ENCODE measurements at regions not wholly inside any gene's neighbourhood (a gene's known extent, or its start where the extent isn't known, plus 50 kb on each side); places are given as distances from the start of the nearest gene placed in this dataset.
"Not testable (repeated sequence)": the region's sequence is repeated elsewhere in the genome, so short reads cannot be mapped to it uniquely, and the experiment has no call there.

- no peak for DNase-seq
These were observed 413.0 kb upstream of the TBL1XR1 start for GRCh38 chr3:177610262-177610661.

DNA sequence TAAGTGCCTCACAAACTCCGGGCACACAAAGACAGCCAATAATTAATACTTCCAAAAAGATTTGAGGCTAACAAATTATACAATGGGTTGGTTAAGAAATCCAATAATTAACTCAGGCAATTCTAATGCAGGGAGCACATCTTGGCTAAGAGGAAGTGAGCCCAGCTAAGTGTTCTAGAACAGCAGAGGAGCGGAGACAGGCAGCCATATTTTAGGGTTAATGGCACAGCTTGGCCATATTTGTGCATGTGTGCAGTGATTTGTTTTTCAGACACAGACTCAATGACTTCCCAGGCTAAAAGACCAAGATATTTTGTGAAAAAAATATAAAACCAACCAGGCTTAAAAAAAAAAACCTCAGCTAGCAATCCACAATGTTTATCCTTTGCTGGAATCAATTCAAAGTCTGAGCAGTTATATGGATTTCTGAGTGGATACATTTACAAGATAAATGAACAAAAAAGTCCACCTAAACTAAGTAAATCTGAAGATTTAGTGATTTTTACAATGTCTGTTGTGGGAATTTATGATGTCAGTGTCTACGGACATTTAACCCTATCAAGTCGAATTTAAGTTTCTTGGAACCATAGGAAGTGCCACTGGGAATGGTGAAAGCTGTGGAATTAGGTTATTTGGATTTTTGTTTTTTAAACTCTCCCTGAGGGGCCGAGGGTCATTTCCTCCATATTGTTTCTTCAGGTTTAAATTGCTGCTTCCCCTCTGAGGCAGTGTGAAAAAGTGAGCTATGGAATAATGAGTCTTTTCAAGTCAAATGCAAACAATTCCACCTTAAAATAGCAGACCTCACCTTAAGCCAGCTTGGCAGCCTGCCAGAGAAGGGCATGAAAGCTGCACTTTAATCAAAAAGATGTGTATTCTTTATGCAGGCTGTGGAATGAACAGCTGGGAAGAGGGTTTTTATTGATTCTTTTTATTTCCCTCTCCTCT lies 413.7 kb upstream of the TBL1XR1 start:
- DNase-seq = peak; percentile 19

DNA sequence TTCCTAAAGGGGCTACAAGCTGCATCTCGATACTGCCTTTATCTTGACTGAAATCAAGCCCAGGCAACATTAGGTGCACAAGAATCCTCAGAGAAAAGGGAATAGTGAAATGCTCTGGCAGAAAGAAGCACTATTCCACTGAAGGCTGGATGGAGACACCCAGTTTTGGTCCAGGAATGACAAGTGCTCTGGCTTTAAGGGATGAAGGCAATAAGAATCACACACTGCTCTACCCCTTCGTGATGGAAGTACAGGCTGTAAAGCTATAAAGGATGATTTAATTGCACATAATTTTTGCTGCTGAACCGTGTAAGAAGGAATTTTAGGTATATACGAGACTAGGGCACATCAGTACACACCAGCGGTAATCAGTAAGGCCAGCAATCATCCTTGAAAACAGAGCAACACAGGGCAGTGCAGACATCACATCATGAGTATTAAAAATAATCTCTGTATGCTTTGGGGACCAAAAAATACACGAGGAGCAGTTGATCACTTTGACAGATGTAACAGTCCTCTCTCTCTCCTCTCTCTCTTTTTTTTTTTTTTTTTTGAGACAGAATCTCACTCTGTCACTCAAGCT lies 414.6 kb upstream of the TBL1XR1 start:
- no peak for DNase-seq

DNA sequence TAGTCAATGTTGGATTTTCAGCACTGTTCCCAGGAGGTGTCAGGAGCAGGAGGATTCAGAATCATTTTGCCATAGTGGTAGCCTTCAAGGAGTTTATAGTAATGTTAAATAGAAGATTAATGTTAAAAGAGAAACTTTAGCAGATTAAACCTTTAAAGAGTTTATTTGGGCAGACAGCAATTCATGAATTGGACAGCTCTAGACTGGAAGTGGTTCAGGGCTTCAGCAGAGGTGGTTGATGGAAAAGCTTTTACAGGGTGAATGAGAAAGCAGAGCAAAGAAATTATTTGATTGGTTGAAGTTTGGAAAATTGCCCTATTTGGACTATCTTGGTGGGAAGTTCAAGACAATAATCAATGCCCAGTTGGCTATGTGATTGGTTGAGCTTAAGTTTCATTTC lies 416.6 kb upstream of the TBL1XR1 start:
- DNase-seq = no peak

DNA sequence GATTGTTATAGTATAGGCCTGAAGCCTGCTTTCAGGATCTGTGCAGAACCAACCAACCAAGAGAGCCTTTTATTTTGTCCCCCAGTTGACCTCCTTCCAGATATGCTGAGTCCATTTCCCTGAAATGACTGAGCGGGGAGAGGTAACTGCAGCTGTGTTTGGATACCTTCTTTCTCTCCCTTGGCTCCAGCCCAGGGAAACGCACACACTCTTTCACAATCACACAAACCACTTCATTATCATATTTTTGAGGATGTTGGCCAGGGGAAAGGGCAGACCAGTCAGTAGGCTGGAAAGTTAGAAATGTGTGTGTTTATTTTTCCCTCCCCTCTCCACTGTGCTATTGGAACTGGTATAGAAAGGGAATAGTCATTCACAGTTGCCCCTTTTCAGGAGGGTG lies 417.7 kb upstream of the TBL1XR1 start:
- DNase-seq = no peak

GRCh38 chr3:177618873-177619733 lies 421.8 kb upstream of the TBL1XR1 start:
- DNase-seq = no peak

DNA sequence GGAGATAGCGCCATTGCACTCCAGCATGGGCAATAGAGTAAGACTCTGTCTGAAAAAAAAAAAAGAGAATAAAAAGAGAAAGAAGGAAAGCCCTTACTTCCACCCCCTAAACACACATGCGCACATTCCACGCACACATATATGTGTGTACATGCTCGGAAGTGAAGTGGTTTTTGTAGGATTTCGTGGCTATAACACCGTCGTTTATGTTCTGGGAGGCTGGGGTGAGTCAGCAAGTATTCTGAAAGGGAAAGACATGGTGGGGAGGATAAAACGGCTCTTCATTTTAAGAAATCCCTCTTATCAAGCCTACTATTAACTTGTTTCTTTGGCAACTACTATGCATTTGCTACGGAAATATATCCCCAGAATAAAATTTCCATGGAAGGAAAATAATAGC lies 422.8 kb upstream of the TBL1XR1 start:
- no peak for DNase-seq

GRCh38 chr3:177622520-177622919 lies 425.2 kb upstream of the TBL1XR1 start:
- DNase-seq = no peak

- DNase-seq = no peak
These were observed 425.8 kb upstream of the TBL1XR1 start for GRCh38 chr3:177622982-177623617.

DNA sequence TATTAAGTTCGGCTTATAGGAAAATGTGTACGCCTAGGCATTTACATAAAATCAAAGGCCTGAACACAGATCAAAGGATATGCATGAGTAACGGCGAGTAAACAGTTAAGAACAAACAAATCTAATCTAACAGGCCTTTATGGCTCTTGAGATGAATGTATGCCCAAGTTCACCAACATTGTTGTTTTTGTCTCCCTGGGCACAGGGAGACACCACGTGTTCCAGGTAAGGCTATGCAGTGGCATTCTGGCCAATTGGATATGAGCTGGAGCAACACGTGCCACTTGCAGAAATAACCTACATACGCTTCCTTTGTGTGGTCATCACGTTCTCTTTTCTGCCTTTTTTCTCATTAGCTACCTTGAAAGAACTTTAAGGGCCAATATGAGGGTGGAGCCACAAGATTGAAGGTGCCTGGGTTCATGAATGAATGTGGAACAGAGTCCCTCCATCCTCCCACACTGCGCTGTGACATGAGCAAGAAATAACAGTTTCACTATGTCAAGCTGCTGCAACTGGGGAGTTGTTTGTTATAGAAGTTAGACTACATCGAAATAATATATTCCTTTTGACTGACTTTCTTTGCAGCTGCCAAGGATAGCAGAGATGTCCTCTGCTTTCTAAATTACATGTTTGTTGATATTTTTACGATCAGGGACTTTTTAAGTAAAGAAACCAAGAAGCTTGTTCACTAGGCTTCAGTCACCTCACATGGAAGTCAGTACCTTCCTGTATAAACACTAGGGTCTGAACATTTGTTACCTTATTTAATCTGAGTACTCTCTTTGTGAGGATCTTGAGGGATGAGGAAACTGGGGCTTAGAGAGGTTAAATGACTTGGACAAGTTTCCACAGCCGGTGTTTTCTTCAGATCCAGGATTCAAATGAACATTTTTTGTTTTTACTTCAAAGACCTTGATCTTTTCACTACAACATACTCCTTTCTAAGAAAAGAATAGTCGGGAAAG lies 427.5 kb upstream of the TBL1XR1 start:
- no peak for DNase-seq

- DNase-seq = no peak
These were observed 428.8 kb upstream of the TBL1XR1 start for GRCh38 chr3:177626045-177626444.

GRCh38 chr3:177628095-177628719 lies 430.9 kb upstream of the TBL1XR1 start:
- DNase-seq = not testable (repeated sequence)

GRCh38 chr3:177629276-177629675 lies 432.0 kb upstream of the TBL1XR1 start:
- no peak for DNase-seq

DNA sequence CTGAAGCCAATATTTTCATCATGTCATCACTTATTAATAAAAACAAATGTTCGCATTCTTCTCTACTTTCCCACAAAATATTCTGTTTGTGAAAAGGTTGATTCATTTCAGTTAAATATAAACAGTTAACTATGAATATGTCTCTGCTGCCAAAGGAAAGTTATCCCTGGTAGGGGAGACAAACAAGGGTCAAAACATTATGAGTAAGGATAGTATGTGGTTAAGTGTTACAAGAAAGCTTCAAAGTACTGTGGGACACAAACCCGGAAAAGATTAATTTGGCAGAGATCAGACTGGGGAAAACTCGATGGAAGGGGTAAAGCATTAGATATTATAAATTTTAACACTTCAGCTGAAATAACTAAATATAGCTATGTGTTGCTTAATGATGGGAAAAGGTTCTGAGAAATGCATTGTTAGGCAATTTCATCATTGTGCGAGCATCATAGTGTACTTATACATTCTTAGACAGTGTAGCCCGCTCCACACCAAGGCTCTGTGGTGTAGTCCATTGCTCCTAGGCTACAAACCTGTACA lies 436.5 kb upstream of the TBL1XR1 start:
- DNase-seq = no peak

DNA sequence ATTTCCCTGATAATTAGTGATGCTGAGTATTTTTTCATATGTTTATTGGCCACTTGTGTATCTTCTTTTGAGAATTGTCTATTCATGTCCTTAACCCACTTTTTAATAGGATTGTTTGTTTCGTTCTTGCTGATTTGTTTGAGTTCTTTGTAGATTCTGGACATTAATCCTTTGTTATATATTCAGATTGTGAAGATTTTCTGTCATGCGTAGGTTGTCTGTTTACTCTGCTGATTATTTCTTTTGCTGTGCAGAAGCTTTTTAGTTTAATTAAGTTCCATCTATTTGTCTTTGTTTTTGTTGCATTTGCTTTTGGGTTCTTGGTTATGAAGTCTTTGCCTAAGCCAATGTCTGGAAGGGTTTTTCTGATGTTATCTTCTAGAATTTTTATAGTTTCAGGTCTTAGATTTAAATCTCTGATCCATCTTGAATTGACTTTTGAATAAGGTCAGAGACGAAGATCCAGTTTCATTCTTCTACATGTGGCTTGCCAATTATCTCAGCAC lies 438.4 kb upstream of the TBL1XR1 start:
- DNase-seq = not testable (repeated sequence)

DNA sequence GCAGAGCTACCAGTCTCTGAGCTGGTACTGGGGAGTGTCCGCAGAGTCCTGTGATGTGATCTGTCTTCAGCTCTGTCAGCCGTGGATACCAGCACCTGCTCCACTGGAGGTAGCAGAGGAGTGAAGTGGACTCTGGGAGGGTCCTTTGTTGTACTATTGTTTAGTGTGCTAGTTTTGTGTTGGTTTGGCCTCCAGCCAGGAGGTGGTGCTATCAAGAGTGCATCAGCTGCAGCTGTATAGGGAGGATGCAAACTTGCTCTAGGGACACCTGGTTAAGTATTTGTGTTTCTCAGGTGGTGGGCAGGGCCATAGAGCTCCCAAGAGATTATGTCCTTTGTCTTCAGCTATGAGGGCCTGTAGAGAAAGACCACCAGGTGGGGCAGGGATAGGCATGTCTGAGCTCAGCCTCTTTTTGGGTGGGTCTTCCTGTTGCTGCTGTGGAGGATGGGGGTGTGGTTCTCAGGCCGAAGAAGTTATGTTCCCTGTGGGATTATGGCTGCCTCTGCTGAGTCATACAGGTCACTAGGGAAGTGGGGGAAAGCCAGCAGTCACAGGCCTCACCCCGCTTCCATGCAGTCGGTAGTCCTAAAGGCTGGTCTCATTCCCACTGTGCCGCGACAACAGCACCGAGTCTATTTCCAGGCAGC lies 443.2 kb upstream of the TBL1XR1 start:
- no peak for DNase-seq

DNA sequence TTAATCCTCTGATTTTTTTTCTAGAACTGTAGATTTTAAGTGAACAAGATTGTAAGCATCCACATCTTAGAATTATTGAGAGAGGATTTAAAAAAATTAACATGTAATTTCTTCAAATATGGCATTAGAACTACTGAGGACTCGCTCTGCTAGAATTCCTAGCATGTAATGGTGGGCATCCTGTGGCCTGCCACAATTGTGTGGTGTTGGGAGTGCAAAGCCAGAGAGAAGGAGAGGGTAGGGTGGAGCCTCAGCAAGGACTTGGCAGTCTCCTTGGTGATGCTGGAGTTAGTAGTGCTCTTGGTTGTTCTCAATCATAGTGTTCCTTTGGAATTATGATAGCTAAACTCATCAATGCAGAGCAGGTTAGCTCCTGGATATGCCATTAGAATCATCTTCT lies 443.9 kb upstream of the TBL1XR1 start:
- DNase-seq = no peak

GRCh38 chr3:177642042-177642803 lies 444.9 kb upstream of the TBL1XR1 start:
- no peak for DNase-seq

- no peak for DNase-seq
These were observed 445.5 kb upstream of the TBL1XR1 start for GRCh38 chr3:177642804-177643125.

- no peak for DNase-seq
These were observed 449.5 kb upstream of the TBL1XR1 start for GRCh38 chr3:177646749-177647148.
